ENCODE measurements at regions not wholly inside any gene's neighbourhood (a gene's known extent, or its start where the extent isn't known, plus 50 kb on each side); places are given as distances from the start of the nearest gene placed in this dataset.

GRCh38 chr3:24601066-24601939 is 106.7 kb upstream of the THRB start:
- TF ChIP-seq POLR2A (IDR thresholded peaks at IDR 0.05) (no peak), CTCF (IDR thresholded peaks at IDR 0.05) (no peak)
